IPS-15b (cell line): ENCODE measurements at regions not wholly inside any gene's neighbourhood (a gene's known extent, or its start where the extent isn't known, plus 50 kb on each side); places are given as distances from the start of the nearest gene placed in this dataset.

Source experiments
- H3K27me3 ChIP-seq: one replicate; pipeline ENCODE4 v1.6.1; 2013; ENCODE audit warnings: low read length; ENCODE audit not compliant: control insufficient read depth, insufficient read depth
- H3K36me3 ChIP-seq: one replicate; pipeline ENCODE4 v1.6.1; 2013; ENCODE audit warnings: low read length; ENCODE audit not compliant: control insufficient read depth, insufficient read depth
- H3K4me1 ChIP-seq: one replicate; pipeline ENCODE4 v1.6.1; 2013; ENCODE audit warnings: mild to moderate bottlenecking, low read length; ENCODE audit not compliant: control insufficient read depth, insufficient read depth
- H3K4me3 ChIP-seq: one replicate; pipeline ENCODE4 v1.5.1; 2013; ENCODE audit warnings: low read depth, low read length
- H3K9ac ChIP-seq: one replicate; pipeline ENCODE4 v1.6.1; 2013; ENCODE audit warnings: low read depth, mild to moderate bottlenecking, low read length
- H3K9me3 ChIP-seq: one replicate; pipeline ENCODE4 v1.6.1; 2013; ENCODE audit warnings: mild to moderate bottlenecking, low read length; ENCODE audit not compliant: control insufficient read depth, insufficient read depth

- no peak overlapping the region for H3K9ac ChIP-seq
- no peaks in the 10 kb centered on the region for H3K36me3 ChIP-seq
- H3K9me3 ChIP-seq, result no peaks in the 10 kb centered on the region
- peaks cover 3% of the 10 kb centered on the region for H3K4me1 ChIP-seq
- no peak overlapping the region for H3K4me3 ChIP-seq
- peaks cover 6% of the 10 kb centered on the region for H3K27me3 ChIP-seq
Measured at GRCh38 chr3:124569761-124570160, 160.5 kb upstream of the UMPS start.

GRCh38 chr3:124570232-124570631, 160.0 kb upstream of the UMPS start:
- peaks cover under 1% of the 10 kb centered on the region for H3K4me1 ChIP-seq
- no peaks in the 10 kb centered on the region for H3K36me3 ChIP-seq
- H3K9ac ChIP-seq, result no peak overlapping the region
- H3K27me3 ChIP-seq, result peaks cover 4% of the 10 kb centered on the region
- H3K4me3 ChIP-seq, result no peak overlapping the region
- no peaks in the 10 kb centered on the region for H3K9me3 ChIP-seq

- no peak overlapping the region for H3K9ac ChIP-seq
- no peaks in the 10 kb centered on the region for H3K36me3 ChIP-seq
- H3K9me3 ChIP-seq, result no peaks in the 10 kb centered on the region
- no peaks in the 10 kb centered on the region for H3K4me1 ChIP-seq
- H3K4me3 ChIP-seq, result no peak overlapping the region
- H3K27me3 ChIP-seq, result no peaks in the 10 kb centered on the region
Measured at GRCh38 chr3:124572851-124573405, 157.3 kb upstream of the UMPS start.

- Histone ChIP-seq H3K9ac (no peak overlapping the region), H3K4me3 (no peak overlapping the region), H3K9me3 (no peaks in the 10 kb centered on the region), H3K36me3 (no peaks in the 10 kb centered on the region), H3K27me3 (no peaks in the 10 kb centered on the region), H3K4me1 (no peaks in the 10 kb centered on the region)
Measured at GRCh38 chr3:124574012-124574411, 156.2 kb upstream of the UMPS start.

- no peak overlapping the region for H3K9ac ChIP-seq
- no peaks in the 10 kb centered on the region for H3K36me3 ChIP-seq
- no peaks in the 10 kb centered on the region for H3K4me1 ChIP-seq
- H3K9me3 ChIP-seq, result no peaks in the 10 kb centered on the region
- H3K27me3 ChIP-seq, result no peaks in the 10 kb centered on the region
- H3K4me3 ChIP-seq, result no peak overlapping the region
Measured at GRCh38 chr3:124576565-124577493, 153.4 kb upstream of the UMPS start.

GRCh38 chr3:124577494-124578167, 152.6 kb upstream of the UMPS start:
- H3K9me3 ChIP-seq, result no peaks in the 10 kb centered on the region
- no peaks in the 10 kb centered on the region for H3K36me3 ChIP-seq
- no peaks in the 10 kb centered on the region for H3K4me1 ChIP-seq
- H3K4me3 ChIP-seq, result no peak overlapping the region
- H3K9ac ChIP-seq, result no peak overlapping the region
- H3K27me3 ChIP-seq, result no peaks in the 10 kb centered on the region

- H3K36me3 ChIP-seq, result no peaks in the 10 kb centered on the region
- H3K9ac ChIP-seq, result no peak overlapping the region
- peaks cover 2% of the 10 kb centered on the region for H3K4me1 ChIP-seq
- peaks cover 16% of the 10 kb centered on the region for H3K27me3 ChIP-seq
- H3K9me3 ChIP-seq, result no peaks in the 10 kb centered on the region
- H3K4me3 ChIP-seq, result no peak overlapping the region
Measured at GRCh38 chr3:124579641-124580040, 150.6 kb upstream of the UMPS start.

- peaks cover 19% of the 10 kb centered on the region for H3K4me1 ChIP-seq
- no peak overlapping the region for H3K4me3 ChIP-seq
- no peaks in the 10 kb centered on the region for H3K36me3 ChIP-seq
- no peaks in the 10 kb centered on the region for H3K9me3 ChIP-seq
- H3K27me3 ChIP-seq, result peaks cover 40% of the 10 kb centered on the region
- H3K9ac ChIP-seq, result no peak overlapping the region
Measured at GRCh38 chr3:124582196-124582595, 148.1 kb upstream of the UMPS start.

- Histone ChIP-seq H3K9ac (no peak overlapping the region), H3K9me3 (no peaks in the 10 kb centered on the region), H3K4me1 (peaks cover 22% of the 10 kb centered on the region), H3K4me3 (no peak overlapping the region), H3K36me3 (no peaks in the 10 kb centered on the region), H3K27me3 (peaks cover 45% of the 10 kb centered on the region)
Measured at GRCh38 chr3:124582621-124583395, 147.4 kb upstream of the UMPS start.

GRCh38 chr3:124584245-124584551, 146.1 kb upstream of the UMPS start:
- Histone ChIP-seq H3K4me1 (peaks cover 22% of the 10 kb centered on the region), H3K9me3 (no peaks in the 10 kb centered on the region), H3K36me3 (no peaks in the 10 kb centered on the region), H3K9ac (no peak overlapping the region), H3K27me3 (peaks cover 51% of the 10 kb centered on the region), H3K4me3 (peak overlapping the region; percentile 65)

- H3K9me3 ChIP-seq, result no peaks in the 10 kb centered on the region
- H3K27me3 ChIP-seq, result peaks cover 51% of the 10 kb centered on the region
- peak overlapping the region; percentile 65 for H3K4me3 ChIP-seq
- peaks cover 22% of the 10 kb centered on the region for H3K4me1 ChIP-seq
- no peak overlapping the region for H3K9ac ChIP-seq
- no peaks in the 10 kb centered on the region for H3K36me3 ChIP-seq
Measured at GRCh38 chr3:124584552-124585391, 145.5 kb upstream of the UMPS start.
